ENCODE measurements at regions not wholly inside any gene's neighbourhood (a gene's known extent, or its start where the extent isn't known, plus 50 kb on each side); places are given as distances from the start of the nearest gene placed in this dataset.

- intact Hi-C loops (cut with micrococcal nuclease): no loop called here
- H4K20me1 ChIP-seq (ENCODE audit: insufficient read depth): no peaks in the 10 kb centered on the region
- H3K79me2 ChIP-seq (ENCODE audit: insufficient read depth, low read length): no peaks in the 10 kb centered on the region
- TF ChIP-seq POLR2AphosphoS5 (IDR thresholded peaks at IDR 0.05; ENCODE audit: low read depth, low read length) (no peak), POLR2A (IDR thresholded peaks at IDR 0.05; ENCODE audit: borderline replicate concordance, extremely low read depth, insufficient read depth, insufficient read length) (no peak), SIN3A (IDR thresholded peaks at IDR 0.05; ENCODE audit: low read depth) (no peak)
- CTCF ChIA-PET: no interaction called here
- H3K9me3 ChIP-seq (ENCODE audit: control insufficient read depth in 1 of 2, insufficient read depth in 1 of 2, low read depth in 1 of 2, low read length in 2 of 2): no peaks in the 10 kb centered on the region
- no peaks in the 10 kb centered on the region for H3K9me2 ChIP-seq (ENCODE audit: insufficient read depth)
- BruUV-seq (replicated peaks): no TSS peak
- H2AFZ ChIP-seq (ENCODE audit: low read depth, low read length, poor library complexity, severe bottlenecking): no peak overlapping the region
- H3K27me3 ChIP-seq (ENCODE audit: insufficient read depth, low read length): no peaks in the 10 kb centered on the region
- no peak overlapping the region for H3K4me3 ChIP-seq (replicated peaks in 1 of 2; ENCODE audit: low read depth in 1 of 2, low read length in 2 of 2)
- no peaks in the 10 kb centered on the region for H3K36me3 ChIP-seq (ENCODE audit: control insufficient read depth in 1 of 2, insufficient read depth in 2 of 2, low read length in 2 of 2)
- H3K4me1 ChIP-seq (ENCODE audit: control insufficient read depth in 1 of 2, insufficient read depth in 2 of 2, low read length in 2 of 2): no peaks in the 10 kb centered on the region
- H3K4me2 ChIP-seq (ENCODE audit: low read length): no peak overlapping the region
- POLR2A ChIA-PET: no interaction called here
- H3K27ac ChIP-seq (ENCODE audit: low read depth, low read length): no peak overlapping the region
- DNase-seq (ENCODE audit: low read depth, low spot score) (no peak), ATAC-seq (no peak)
- RAD21 ChIA-PET (ENCODE audit: low non-redundant PET in 1 of 2, low total read pairs in 2 of 2, uncharacterized antibody in 2 of 2, unreplicated experiment in 2 of 2): no interaction called here
- H3K9ac ChIP-seq (ENCODE audit: low read length): no peak overlapping the region
Measured at GRCh38 chr16:6940968-6941367, 391.7 kb upstream of the RBFOX1 start.

- Histone ChIP-seq H3K9ac (ENCODE audit: low read length) (no peak overlapping the region), H4K20me1 (ENCODE audit: insufficient read depth) (no peaks in the 10 kb centered on the region), H3K27me3 (ENCODE audit: insufficient read depth, low read length) (no peaks in the 10 kb centered on the region), H3K4me1 (ENCODE audit: control insufficient read depth in 1 of 2, insufficient read depth in 2 of 2, low read length in 2 of 2) (no peaks in the 10 kb centered on the region), H3K9me2 (ENCODE audit: insufficient read depth) (no peaks in the 10 kb centered on the region), H3K4me3 (replicated peaks in 1 of 2; ENCODE audit: low read depth in 1 of 2, low read length in 2 of 2) (no peak overlapping the region), H3K27ac (ENCODE audit: low read depth, low read length) (no peak overlapping the region), H3K9me3 (ENCODE audit: control insufficient read depth in 1 of 2, insufficient read depth in 1 of 2, low read depth in 1 of 2, low read length in 2 of 2) (no peaks in the 10 kb centered on the region), H3K36me3 (ENCODE audit: control insufficient read depth in 1 of 2, insufficient read depth in 2 of 2, low read length in 2 of 2) (no peaks in the 10 kb centered on the region), H3K4me2 (ENCODE audit: low read length) (no peak overlapping the region), H3K79me2 (ENCODE audit: insufficient read depth, low read length) (no peaks in the 10 kb centered on the region), H2AFZ (ENCODE audit: low read depth, low read length, poor library complexity, severe bottlenecking) (no peak overlapping the region)
- ATAC-seq: no peak
- intact Hi-C loops (cut with micrococcal nuclease): no loop called here
- CTCF ChIA-PET: no interaction called here
- BruUV-seq (replicated peaks): no TSS peak
- POLR2A ChIA-PET: no interaction called here
- DNase-seq (ENCODE audit: low read depth, low spot score): no peak
- RAD21 ChIA-PET (ENCODE audit: low non-redundant PET in 1 of 2, low total read pairs in 2 of 2, uncharacterized antibody in 2 of 2, unreplicated experiment in 2 of 2): no interaction called here
- TF ChIP-seq YY1 (IDR thresholded peaks at IDR 0.05; ENCODE audit: extremely low read depth, insufficient replicate concordance, low read depth, low read length) (no peak), ZFX (IDR thresholded peaks at IDR 0.05) (no peak), CEBPB (IDR thresholded peaks at IDR 0.05; ENCODE audit: low read depth) (no peak), CTCF (IDR thresholded peaks at IDR 0.05 in 2 of 3, conservative IDR thresholded peaks at IDR 0.05 in 1 of 3; ENCODE audit: borderline replicate concordance in 1 of 3, insufficient read depth in 1 of 3, low read depth in 2 of 3, low read length in 2 of 3) (no peak), SRF (IDR thresholded peaks at IDR 0.05; ENCODE audit: low read depth) (no peak), ZBTB33 (IDR thresholded peaks at IDR 0.05; ENCODE audit: extremely low read depth, insufficient replicate concordance, low read length) (no peak), ELF1 (IDR thresholded peaks at IDR 0.05; ENCODE audit: borderline replicate concordance, low read depth) (no peak), CBX3 (IDR thresholded peaks at IDR 0.05; ENCODE audit: low read depth) (no peak), POLR2AphosphoS5 (IDR thresholded peaks at IDR 0.05; ENCODE audit: low read depth, low read length) (no peak), FOSL1 (IDR thresholded peaks at IDR 0.05; ENCODE audit: low read depth) (no peak), SIN3A (IDR thresholded peaks at IDR 0.05; ENCODE audit: low read depth) (no peak), ZNF274 (IDR thresholded peaks at IDR 0.05; ENCODE audit: low read depth, low read length) (no peak), EZH2 (IDR thresholded peaks at IDR 0.05) (no peak), SP1 (IDR thresholded peaks at IDR 0.05; ENCODE audit: low read depth) (no peak), POLR2A (IDR thresholded peaks at IDR 0.05; ENCODE audit: borderline replicate concordance, extremely low read depth, insufficient read depth, insufficient read length) (no peak), EGR1 (IDR thresholded peaks at IDR 0.05; ENCODE audit: low read depth) (no peak), EZH2phosphoT487 (IDR thresholded peaks at IDR 0.05; ENCODE audit: borderline replicate concordance) (no peak)
Measured at GRCh38 chr16:6937641-6938040, 395.0 kb upstream of the RBFOX1 start.
